ENCODE measurements at regions not wholly inside any gene's neighbourhood (a gene's known extent, or its start where the extent isn't known, plus 50 kb on each side); places are given as distances from the start of the nearest gene placed in this dataset.

- TF ChIP-seq POLR2A (IDR thresholded peaks at IDR 0.05; ENCODE audit: low read depth) (no peak), EP300 (IDR thresholded peaks at IDR 0.05) (no peak), POLR2AphosphoS5 (IDR thresholded peaks at IDR 0.05) (no peak)
- TF ChIP-seq, protein P1, sequence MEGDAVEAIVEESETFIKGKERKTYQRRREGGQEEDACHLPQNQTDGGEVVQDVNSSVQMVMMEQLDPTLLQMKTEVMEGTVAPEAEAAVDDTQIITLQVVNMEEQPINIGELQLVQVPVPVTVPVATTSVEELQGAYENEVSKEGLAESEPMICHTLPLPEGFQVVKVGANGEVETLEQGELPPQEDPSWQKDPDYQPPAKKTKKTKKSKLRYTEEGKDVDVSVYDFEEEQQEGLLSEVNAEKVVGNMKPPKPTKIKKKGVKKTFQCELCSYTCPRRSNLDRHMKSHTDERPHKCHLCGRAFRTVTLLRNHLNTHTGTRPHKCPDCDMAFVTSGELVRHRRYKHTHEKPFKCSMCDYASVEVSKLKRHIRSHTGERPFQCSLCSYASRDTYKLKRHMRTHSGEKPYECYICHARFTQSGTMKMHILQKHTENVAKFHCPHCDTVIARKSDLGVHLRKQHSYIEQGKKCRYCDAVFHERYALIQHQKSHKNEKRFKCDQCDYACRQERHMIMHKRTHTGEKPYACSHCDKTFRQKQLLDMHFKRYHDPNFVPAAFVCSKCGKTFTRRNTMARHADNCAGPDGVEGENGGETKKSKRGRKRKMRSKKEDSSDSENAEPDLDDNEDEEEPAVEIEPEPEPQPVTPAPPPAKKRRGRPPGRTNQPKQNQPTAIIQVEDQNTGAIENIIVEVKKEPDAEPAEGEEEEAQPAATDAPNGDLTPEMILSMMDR (IDR thresholded peaks at IDR 0.05) = no peak
Observed at GRCh38 chr4:31107362-31107761, 387.2 kb downstream of the PCDH7 start.
